ENCODE measurements at regions not wholly inside any gene's neighbourhood (a gene's known extent, or its start where the extent isn't known, plus 50 kb on each side); places are given as distances from the start of the nearest gene placed in this dataset.
A peak's percentile ranks its signal among the peaks of the same experiment; 100 is the strongest.

DNA sequence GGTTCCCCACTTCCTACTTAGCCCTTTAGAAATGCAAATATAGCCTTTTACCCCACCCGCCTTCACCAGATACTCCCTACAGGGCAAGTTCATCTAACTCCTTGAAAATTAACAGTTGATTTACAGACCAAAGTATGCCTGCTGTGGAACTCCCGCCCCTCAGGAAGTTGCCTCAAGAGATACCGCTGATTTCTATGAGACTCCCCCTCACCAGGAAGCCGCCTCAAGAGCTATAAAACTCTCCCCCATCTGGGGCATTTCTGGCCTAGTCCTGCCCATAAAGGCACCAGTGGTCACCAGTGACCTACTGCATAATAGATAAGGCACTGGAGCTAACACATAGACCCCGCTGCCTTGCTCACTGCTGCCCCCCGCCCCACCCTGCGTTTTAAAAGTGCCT is 201.7 kb upstream of the UBL3 start:
- H3K79me1 ChIP-seq (ENCODE audit: low read depth, low read length) = no peaks in the 10 kb centered on the region
- H2BK15ac ChIP-seq (ENCODE audit: low read length) = no peak overlapping the region
- no peaks in the 10 kb centered on the region for H3K27me3 ChIP-seq (ENCODE audit: control insufficient read depth in 3 of 3, insufficient read depth in 3 of 3, low read depth in 1 of 3, low read length in 3 of 3)
- no peak overlapping the region for H2BK120ac ChIP-seq (ENCODE audit: low read depth, low read length)
- H3K14ac ChIP-seq (ENCODE audit: low read length) = no peak overlapping the region
- H3K4me2 ChIP-seq (ENCODE audit: insufficient read depth, low read length, poor library complexity, severe bottlenecking) = no peak overlapping the region
- H3K4me3 ChIP-seq (ENCODE audit: low read length in 2 of 2) = no peak overlapping the region
- no peak overlapping the region for H4K91ac ChIP-seq (ENCODE audit: low read depth, low read length, poor library complexity)
- H3K9ac ChIP-seq (ENCODE audit: low read depth, low read length, poor library complexity) = no peak overlapping the region
- no peak overlapping the region for H3K27ac ChIP-seq (replicated peaks; ENCODE audit: low read length)
- DNase-seq (ENCODE audit: low spot score) = no peak
- H3K18ac ChIP-seq (ENCODE audit: low read length) = no peak overlapping the region
- H2AFZ ChIP-seq (ENCODE audit: low read length) = peak overlapping the region; percentile 36
- H2AK5ac ChIP-seq (ENCODE audit: low read depth, low read length) = no peak overlapping the region
- no peak overlapping the region for H2BK5ac ChIP-seq (ENCODE audit: low read length)
- peaks cover 0 to 7% of the 10 kb centered on the region in 2 donors for H3K4me1 ChIP-seq (ENCODE audit: control insufficient read depth in 2 of 2, insufficient read depth in 1 of 2, low read depth in 1 of 2, low read length in 2 of 2)
- H3K23ac ChIP-seq (ENCODE audit: low read depth, low read length, poor library complexity) = no peak overlapping the region
- no peak overlapping the region for H4K8ac ChIP-seq (ENCODE audit: low read depth, low read length)
- H3K36me3 ChIP-seq (replicated peaks in 1 of 2; ENCODE audit: control insufficient read depth in 2 of 2, insufficient read depth in 2 of 2, low read length in 2 of 2) = no peaks in the 10 kb centered on the region
- H2BK12ac ChIP-seq (ENCODE audit: low read length) = no peak overlapping the region
- H3K4ac ChIP-seq (ENCODE audit: low read length) = no peak overlapping the region
- H3K9me3 ChIP-seq (replicated peaks in 1 of 2; ENCODE audit: control insufficient read depth in 2 of 2, insufficient read depth in 1 of 2, low read depth in 1 of 2, low read length in 2 of 2) = peaks cover 0 to 1% of the 10 kb centered on the region in 2 donors
- no CpG with 5 or more reads among the region's 7 CpGs for WGBS, 2 donors (ENCODE audit: extremely low coverage in 2 of 2, insufficient read length in 2 of 2, insufficient replicate concordance in 1 of 2)

DNA sequence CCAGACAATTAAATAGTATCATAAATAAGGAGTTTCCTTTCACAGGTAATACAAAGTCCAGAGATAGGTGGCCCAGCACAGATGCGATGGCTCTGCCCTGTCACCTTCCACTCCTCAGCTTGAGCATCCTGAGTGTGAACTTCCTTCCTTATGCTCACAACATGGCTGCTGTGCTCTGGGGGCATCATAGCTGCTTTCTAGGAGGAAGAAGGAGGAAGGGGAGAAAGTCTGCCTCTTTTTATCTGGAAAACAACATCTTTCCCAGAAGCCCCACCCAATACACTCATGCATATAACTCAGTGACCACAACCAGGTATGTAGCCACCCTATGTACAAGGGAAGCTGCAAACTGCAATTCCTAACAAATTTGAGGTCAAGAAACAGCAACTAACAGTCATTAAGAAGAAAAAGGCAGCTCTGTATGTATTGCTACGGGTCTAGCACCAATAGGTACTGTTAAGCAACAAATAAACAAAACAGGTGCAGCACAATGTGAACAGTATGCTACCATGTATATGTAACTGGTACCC is 201.2 kb upstream of the UBL3 start:
- Histone ChIP-seq H3K4ac (ENCODE audit: low read length) (no peak overlapping the region), H3K36me3 (replicated peaks in 1 of 2; ENCODE audit: control insufficient read depth in 2 of 2, insufficient read depth in 2 of 2, low read length in 2 of 2) (no peaks in the 10 kb centered on the region), H4K8ac (ENCODE audit: low read depth, low read length) (no peak overlapping the region), H3K9ac (ENCODE audit: low read depth, low read length, poor library complexity) (no peak overlapping the region), H3K4me3 (ENCODE audit: low read length in 2 of 2) (no peak overlapping the region), H2BK15ac (ENCODE audit: low read length) (no peak overlapping the region), H3K79me1 (ENCODE audit: low read depth, low read length) (no peaks in the 10 kb centered on the region), H2BK120ac (ENCODE audit: low read depth, low read length) (no peak overlapping the region), H4K91ac (ENCODE audit: low read depth, low read length, poor library complexity) (no peak overlapping the region), H3K4me2 (ENCODE audit: insufficient read depth, low read length, poor library complexity, severe bottlenecking) (no peak overlapping the region), H3K18ac (ENCODE audit: low read length) (no peak overlapping the region), H3K23ac (ENCODE audit: low read depth, low read length, poor library complexity) (no peak overlapping the region), H3K4me1 (ENCODE audit: control insufficient read depth in 2 of 2, insufficient read depth in 1 of 2, low read depth in 1 of 2, low read length in 2 of 2) (peaks cover 0 to 7% of the 10 kb centered on the region in 2 donors), H3K27me3 (ENCODE audit: control insufficient read depth in 3 of 3, insufficient read depth in 3 of 3, low read depth in 1 of 3, low read length in 3 of 3) (no peaks in the 10 kb centered on the region), H3K14ac (ENCODE audit: low read length) (no peak overlapping the region), H2BK12ac (ENCODE audit: low read length) (no peak overlapping the region), H3K27ac (replicated peaks; ENCODE audit: low read length) (no peak overlapping the region), H2BK5ac (ENCODE audit: low read length) (no peak overlapping the region), H2AK5ac (ENCODE audit: low read depth, low read length) (no peak overlapping the region), H2AFZ (ENCODE audit: low read length) (no peak overlapping the region), H3K9me3 (replicated peaks in 1 of 2; ENCODE audit: control insufficient read depth in 2 of 2, insufficient read depth in 1 of 2, low read depth in 1 of 2, low read length in 2 of 2) (no peaks in the 10 kb centered on the region)
- no peak for DNase-seq (ENCODE audit: low spot score)
- WGBS, 2 donors (ENCODE audit: extremely low coverage in 2 of 2, insufficient read length in 2 of 2, insufficient replicate concordance in 1 of 2) = no CpG with 5 or more reads among the region's 2 CpGs

DNA sequence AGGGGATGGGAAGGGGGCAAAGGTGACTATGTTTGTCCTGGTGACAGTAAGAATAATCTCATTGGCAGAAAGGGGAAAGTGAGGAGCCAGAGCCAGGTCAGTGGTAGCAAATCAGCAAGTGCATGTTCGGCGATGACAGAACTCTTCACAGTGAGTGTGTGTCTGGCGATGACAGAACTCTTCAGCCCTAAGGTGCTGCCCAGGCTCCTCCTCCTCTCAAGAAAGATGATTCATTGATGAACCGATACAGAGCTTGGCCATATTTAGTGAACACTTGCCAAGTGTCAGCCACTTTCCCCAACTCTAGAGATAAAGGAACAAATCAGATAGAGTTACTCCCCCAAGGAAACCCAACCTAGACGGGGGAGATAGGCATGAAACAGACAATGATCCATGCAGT is 199.3 kb upstream of the UBL3 start:
- Histone ChIP-seq H2BK120ac (ENCODE audit: low read depth, low read length) (no peak overlapping the region), H3K18ac (ENCODE audit: low read length) (no peak overlapping the region), H3K9ac (ENCODE audit: low read depth, low read length, poor library complexity) (no peak overlapping the region), H4K8ac (ENCODE audit: low read depth, low read length) (no peak overlapping the region), H3K4ac (ENCODE audit: low read length) (no peak overlapping the region), H3K27ac (replicated peaks; ENCODE audit: low read length) (no peak overlapping the region), H3K9me3 (replicated peaks in 1 of 2; ENCODE audit: control insufficient read depth in 2 of 2, insufficient read depth in 1 of 2, low read depth in 1 of 2, low read length in 2 of 2) (no peaks in the 10 kb centered on the region), H3K23ac (ENCODE audit: low read depth, low read length, poor library complexity) (no peak overlapping the region), H3K4me3 (ENCODE audit: low read length in 2 of 2) (no peak overlapping the region), H3K4me2 (ENCODE audit: insufficient read depth, low read length, poor library complexity, severe bottlenecking) (no peak overlapping the region), H4K91ac (ENCODE audit: low read depth, low read length, poor library complexity) (no peak overlapping the region), H3K4me1 (ENCODE audit: control insufficient read depth in 2 of 2, insufficient read depth in 1 of 2, low read depth in 1 of 2, low read length in 2 of 2) (peaks cover 0 to 7% of the 10 kb centered on the region in 2 donors), H2AFZ (ENCODE audit: low read length) (no peak overlapping the region), H2BK5ac (ENCODE audit: low read length) (no peak overlapping the region), H3K14ac (ENCODE audit: low read length) (no peak overlapping the region), H2BK15ac (ENCODE audit: low read length) (no peak overlapping the region), H3K36me3 (replicated peaks in 1 of 2; ENCODE audit: control insufficient read depth in 2 of 2, insufficient read depth in 2 of 2, low read length in 2 of 2) (no peaks in the 10 kb centered on the region), H2AK5ac (ENCODE audit: low read depth, low read length) (no peak overlapping the region), H3K27me3 (ENCODE audit: control insufficient read depth in 3 of 3, insufficient read depth in 3 of 3, low read depth in 1 of 3, low read length in 3 of 3) (no peaks in the 10 kb centered on the region), H2BK12ac (ENCODE audit: low read length) (no peak overlapping the region), H3K79me1 (ENCODE audit: low read depth, low read length) (no peaks in the 10 kb centered on the region)
- DNase-seq (ENCODE audit: low spot score) = no peak
- no CpG with 5 or more reads among the region's 5 CpGs for WGBS, 2 donors (ENCODE audit: extremely low coverage in 2 of 2, insufficient read length in 2 of 2, insufficient replicate concordance in 1 of 2)

DNA sequence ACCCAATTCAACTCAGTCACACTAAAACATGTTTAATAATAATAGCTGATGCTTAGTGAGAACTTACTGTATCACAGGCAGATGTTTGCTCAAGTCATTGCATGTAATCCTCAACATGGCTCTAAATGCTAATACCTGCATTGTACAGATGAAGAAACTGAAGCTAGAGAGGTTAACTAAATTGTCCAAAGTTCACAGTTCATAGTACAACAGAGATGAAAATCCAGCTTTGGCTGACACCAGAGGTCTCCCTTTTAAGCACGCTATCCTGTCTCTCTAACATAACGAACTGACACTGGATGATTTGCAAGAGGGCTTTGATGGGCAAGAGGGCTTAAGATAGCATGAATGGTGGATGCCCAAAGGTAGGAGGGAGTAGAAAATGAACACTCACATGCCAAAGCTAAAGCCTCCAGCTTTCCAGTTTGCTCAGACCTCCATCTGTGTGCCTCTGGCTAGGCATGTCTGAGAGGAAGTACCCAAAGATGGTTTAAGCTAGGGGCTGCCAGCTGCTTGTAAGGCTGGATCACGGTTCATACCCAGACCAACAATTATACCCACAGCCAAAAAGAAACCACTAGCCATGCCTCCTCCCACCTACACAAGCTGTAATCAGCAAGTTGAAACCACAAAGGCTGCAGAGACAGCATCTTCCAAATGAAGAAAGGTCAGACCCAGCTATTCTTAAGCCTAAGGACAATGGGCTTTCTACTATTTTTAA is 196.9 kb upstream of the UBL3 start:
- Histone ChIP-seq H4K8ac (ENCODE audit: low read depth, low read length) (no peak overlapping the region), H3K27ac (replicated peaks; ENCODE audit: low read length) (no peak overlapping the region)

More for the DNA sequence above, 196.9 kb upstream of the UBL3 start:
- Histone ChIP-seq H2AFZ (ENCODE audit: low read length) (no peak overlapping the region), H3K36me3 (replicated peaks in 1 of 2; ENCODE audit: control insufficient read depth in 2 of 2, insufficient read depth in 2 of 2, low read length in 2 of 2) (no peaks in the 10 kb centered on the region), H2BK5ac (ENCODE audit: low read length) (no peak overlapping the region), H2AK5ac (ENCODE audit: low read depth, low read length) (no peak overlapping the region), H2BK120ac (ENCODE audit: low read depth, low read length) (no peak overlapping the region), H3K79me1 (ENCODE audit: low read depth, low read length) (no peaks in the 10 kb centered on the region), H2BK15ac (ENCODE audit: low read length) (no peak overlapping the region), H4K91ac (ENCODE audit: low read depth, low read length, poor library complexity) (no peak overlapping the region), H3K9ac (ENCODE audit: low read depth, low read length, poor library complexity) (no peak overlapping the region), H3K27me3 (ENCODE audit: control insufficient read depth in 3 of 3, insufficient read depth in 3 of 3, low read depth in 1 of 3, low read length in 3 of 3) (no peaks in the 10 kb centered on the region), H3K23ac (ENCODE audit: low read depth, low read length, poor library complexity) (no peak overlapping the region), H3K14ac (ENCODE audit: low read length) (no peak overlapping the region), H3K4me1 (ENCODE audit: control insufficient read depth in 2 of 2, insufficient read depth in 1 of 2, low read depth in 1 of 2, low read length in 2 of 2) (peaks cover 0 to 2% of the 10 kb centered on the region in 2 donors), H3K4me3 (ENCODE audit: low read length in 2 of 2) (no peak overlapping the region), H3K9me3 (replicated peaks in 1 of 2; ENCODE audit: control insufficient read depth in 2 of 2, insufficient read depth in 1 of 2, low read depth in 1 of 2, low read length in 2 of 2) (peaks cover 0 to 2% of the 10 kb centered on the region in 2 donors), H3K4ac (ENCODE audit: low read length) (no peak overlapping the region), H3K18ac (ENCODE audit: low read length) (no peak overlapping the region), H3K4me2 (ENCODE audit: insufficient read depth, low read length, poor library complexity, severe bottlenecking) (no peak overlapping the region), H2BK12ac (ENCODE audit: low read length) (no peak overlapping the region)
- WGBS, 2 donors (ENCODE audit: extremely low coverage in 2 of 2, insufficient read length in 2 of 2, insufficient replicate concordance in 1 of 2) = no CpG with 5 or more reads among the region's 3 CpGs
- no peak for DNase-seq (ENCODE audit: low spot score)
